Lower leg skin (tissue), 4 donors: ENCODE measurements at regions not wholly inside any gene's neighbourhood (a gene's known extent, or its start where the extent isn't known, plus 50 kb on each side); places are given as distances from the start of the nearest gene placed in this dataset.
"Not testable (repeated sequence)": the region's sequence is repeated elsewhere in the genome, so short reads cannot be mapped to it uniquely, and the experiment has no call there.

Source experiments
- DNase-seq, 2 donors: peaks; one replicate each; pipeline ENCODE4 v3.0.0-alpha.2; 2019; ENCODE audit warnings: low spot score in 2 of 2
- H3K4me3 ChIP-seq: fragments of 200-600 bp; sonication (generic); 2 replicates; pipeline ENCODE4 v1.5.1; 2017; ENCODE audit warnings: mild to moderate bottlenecking, low read depth; ENCODE audit not compliant: poor library complexity, severe bottlenecking
- CTCF ChIP-seq, 3 donors: fragments of 450-650 bp; IDR thresholded peaks; one replicate each; pipeline ENCODE4 v1.5.1; 2016; ENCODE audit warnings: antibody characterized with exemption in 3 of 3, mild to moderate bottlenecking in 3 of 3, moderate library complexity in 2 of 3
- POLR2A ChIP-seq, 2 donors: fragments of 450-650 bp; IDR thresholded peaks; one replicate each; pipeline ENCODE4 v1.6.1; 2016 to 2017; ENCODE audit warnings: antibody characterized with exemption in 2 of 2, mild to moderate bottlenecking in 1 of 2, moderate library complexity in 1 of 2
- WGBS, 2 donors: methylation state at CpG; one replicate each; pipeline ENCODE4 v1.1.5; 2018; 5-methylcytosine and 5-hydroxymethylcytosine counted together
- intact Hi-C: fragments of 100-400 bp; cut with DNase I; formaldehyde crosslinking; loops from one replicate; pipeline ENCODE4 v1.15.0; 2023; ENCODE audit warnings: low total_unique reads

- 75 to 80% methylated on average over 3 of the region's 3 CpGs for WGBS, 2 donors
- intact Hi-C loops, result no loop called here
- H3K4me3 ChIP-seq, result no peak overlapping the region
- DNase-seq, result no peak
- no peak for TF ChIP-seq POLR2A (IDR thresholded peaks at IDR 0.05)
- no peak for TF ChIP-seq CTCF (IDR thresholded peaks at IDR 0.05)
Measured at GRCh38 chr6:154622618-154623336, 110.4 kb upstream of the SCAF8 start.

- intact Hi-C loops, result no loop called here
- TF ChIP-seq POLR2A (IDR thresholded peaks at IDR 0.05) (no peak), CTCF (IDR thresholded peaks at IDR 0.05) (no peak)
- 83 to 92% methylated on average over 6 of the region's 6 CpGs for WGBS, 2 donors
- H3K4me3 ChIP-seq, result no peak overlapping the region
- DNase-seq, result no peak
Measured at GRCh38 chr6:154623391-154623790, 109.8 kb upstream of the SCAF8 start.

GRCh38 chr6:154624038-154624599, 109.1 kb upstream of the SCAF8 start:
- no peak for TF ChIP-seq POLR2A (IDR thresholded peaks at IDR 0.05)
- TF ChIP-seq CTCF (IDR thresholded peaks at IDR 0.05), result no peak
- WGBS, 2 donors, result 69 to 72% methylated on average over 6 of the region's 6 CpGs
- intact Hi-C loops, result no loop called here
- no peak overlapping the region for H3K4me3 ChIP-seq
- DNase-seq, result no peak

GRCh38 chr6:154624727-154625126, 108.5 kb upstream of the SCAF8 start:
- H3K4me3 ChIP-seq, intact Hi-C loops, DNase-seq: not testable (repeated sequence)
- WGBS, 2 donors, result 69 to 78% methylated on average over 2 of the region's 2 CpGs

GRCh38 chr6:154625721-154626120, 107.5 kb upstream of the SCAF8 start:
- no peak for DNase-seq
- intact Hi-C loops, result no loop called here
- no peak overlapping the region for H3K4me3 ChIP-seq
- TF ChIP-seq CTCF (IDR thresholded peaks at IDR 0.05) (no peak), POLR2A (IDR thresholded peaks at IDR 0.05) (no peak)
- WGBS, 2 donors, result 51 to 56% methylated on average over 3 of the region's 3 CpGs

GRCh38 chr6:154629127-154629526, 104.1 kb upstream of the SCAF8 start:
- intact Hi-C loops, result no loop called here
- no peak for DNase-seq
- H3K4me3 ChIP-seq, result no peak overlapping the region
- TF ChIP-seq POLR2A (IDR thresholded peaks at IDR 0.05), result no peak
- no peak for TF ChIP-seq CTCF (IDR thresholded peaks at IDR 0.05)
- 93 to 96% methylated on average over 1 of the region's 1 CpG for WGBS, 2 donors
